ENCODE measurements at regions not wholly inside any gene's neighbourhood (a gene's known extent, or its start where the extent isn't known, plus 50 kb on each side); places are given as distances from the start of the nearest gene placed in this dataset.

- Histone ChIP-seq H3K36me3 (ENCODE audit: insufficient read depth, low read length) (no peaks in the 10 kb centered on the region), H3K9me2 (ENCODE audit: insufficient read depth, low read length) (no peaks in the 10 kb centered on the region), H3F3A (ENCODE audit: insufficient read depth, low read length, poor library complexity, severe bottlenecking) (no peaks in the 10 kb centered on the region), H3K27ac (ENCODE audit: low read length) (no peak overlapping the region), H3K4me2 (ENCODE audit: low read length) (no peak overlapping the region), H3K79me2 (replicated peaks; ENCODE audit: insufficient read depth, low read length) (no peaks in the 10 kb centered on the region), H3K9ac (ENCODE audit: low read length) (no peak overlapping the region), H2AFZ (ENCODE audit: low read depth, low read length) (no peak overlapping the region), H3K27me3 (ENCODE audit: insufficient read depth, low read depth, low read length) (no peaks in the 10 kb centered on the region), H3K9me3 (ENCODE audit: low read length) (no peaks in the 10 kb centered on the region), H3K4me3 (ENCODE audit: low read length) (no peak overlapping the region), H4K20me1 (ENCODE audit: insufficient read depth) (no peaks in the 10 kb centered on the region)
- no peak for TF ChIP-seq TAF1 (IDR thresholded peaks at IDR 0.05; ENCODE audit: low read depth)
- TF ChIP-seq RAD21 (conservative IDR thresholded peaks at IDR 0.05), result no peak
- TF ChIP-seq EZH2 (IDR thresholded peaks at IDR 0.05; ENCODE audit: borderline replicate concordance, insufficient read depth, low read length, poor library complexity, severe bottlenecking), result no peak
- TF ChIP-seq EP300 (conservative IDR thresholded peaks at IDR 0.05; ENCODE audit: poor library complexity, severe bottlenecking), result no peak
- no peak for TF ChIP-seq MXI1 (conservative IDR thresholded peaks at IDR 0.05; ENCODE audit: poor library complexity, severe bottlenecking)
- TF ChIP-seq SMC3 (conservative IDR thresholded peaks at IDR 0.05; ENCODE audit: poor library complexity), result no peak
- TF ChIP-seq REST (IDR thresholded peaks at IDR 0.05; ENCODE audit: borderline replicate concordance), result no peak
- TF ChIP-seq, protein P1, sequence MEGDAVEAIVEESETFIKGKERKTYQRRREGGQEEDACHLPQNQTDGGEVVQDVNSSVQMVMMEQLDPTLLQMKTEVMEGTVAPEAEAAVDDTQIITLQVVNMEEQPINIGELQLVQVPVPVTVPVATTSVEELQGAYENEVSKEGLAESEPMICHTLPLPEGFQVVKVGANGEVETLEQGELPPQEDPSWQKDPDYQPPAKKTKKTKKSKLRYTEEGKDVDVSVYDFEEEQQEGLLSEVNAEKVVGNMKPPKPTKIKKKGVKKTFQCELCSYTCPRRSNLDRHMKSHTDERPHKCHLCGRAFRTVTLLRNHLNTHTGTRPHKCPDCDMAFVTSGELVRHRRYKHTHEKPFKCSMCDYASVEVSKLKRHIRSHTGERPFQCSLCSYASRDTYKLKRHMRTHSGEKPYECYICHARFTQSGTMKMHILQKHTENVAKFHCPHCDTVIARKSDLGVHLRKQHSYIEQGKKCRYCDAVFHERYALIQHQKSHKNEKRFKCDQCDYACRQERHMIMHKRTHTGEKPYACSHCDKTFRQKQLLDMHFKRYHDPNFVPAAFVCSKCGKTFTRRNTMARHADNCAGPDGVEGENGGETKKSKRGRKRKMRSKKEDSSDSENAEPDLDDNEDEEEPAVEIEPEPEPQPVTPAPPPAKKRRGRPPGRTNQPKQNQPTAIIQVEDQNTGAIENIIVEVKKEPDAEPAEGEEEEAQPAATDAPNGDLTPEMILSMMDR (IDR thresholded peaks at IDR 0.05; ENCODE audit: poor library complexity, severe bottlenecking), result no peak
These were observed 168.6 kb upstream of the E2F8 start for GRCh38 chr11:19409307-19409706.

DNA sequence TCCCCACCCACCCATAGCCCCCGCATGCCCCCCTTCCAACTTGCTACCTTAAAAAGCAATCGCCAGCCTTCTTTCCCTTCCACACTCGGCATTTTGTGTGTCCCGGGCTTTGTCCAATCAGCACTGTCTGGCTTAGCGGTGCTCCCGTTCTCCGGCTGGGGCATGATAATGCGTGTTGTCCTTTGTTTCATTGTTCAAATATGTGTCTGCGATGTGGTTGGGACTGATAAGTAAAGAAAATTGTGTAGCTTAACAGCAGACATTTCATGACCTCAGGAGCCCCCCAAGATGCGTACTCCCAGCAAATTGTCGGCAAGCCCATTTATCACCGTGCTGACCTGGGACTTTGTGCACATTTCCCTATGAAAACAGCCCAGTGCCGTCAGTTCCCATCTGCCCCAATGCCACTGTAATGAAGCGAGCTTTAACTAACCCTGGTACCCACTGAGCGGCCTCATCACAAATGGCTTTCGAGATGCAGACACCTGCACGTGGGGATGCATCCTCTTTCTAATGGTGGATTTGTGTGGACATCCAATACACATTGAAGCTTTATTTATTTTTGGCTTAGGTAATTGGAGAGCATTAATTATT is 167.0 kb upstream of the E2F8 start:
- Histone ChIP-seq H3K79me2 (replicated peaks; ENCODE audit: insufficient read depth, low read length) (no peaks in the 10 kb centered on the region), H3F3A (ENCODE audit: insufficient read depth, low read length, poor library complexity, severe bottlenecking) (no peaks in the 10 kb centered on the region), H3K36me3 (ENCODE audit: insufficient read depth, low read length) (no peaks in the 10 kb centered on the region), H3K4me2 (ENCODE audit: low read length) (no peak overlapping the region), H3K27ac (ENCODE audit: low read length) (no peak overlapping the region), H4K20me1 (ENCODE audit: insufficient read depth) (no peaks in the 10 kb centered on the region), H3K27me3 (ENCODE audit: insufficient read depth, low read depth, low read length) (no peaks in the 10 kb centered on the region), H3K9me2 (ENCODE audit: insufficient read depth, low read length) (no peaks in the 10 kb centered on the region), H3K4me3 (ENCODE audit: low read length) (no peak overlapping the region), H3K9me3 (ENCODE audit: low read length) (no peaks in the 10 kb centered on the region), H2AFZ (ENCODE audit: low read depth, low read length) (no peak overlapping the region), H3K9ac (ENCODE audit: low read length) (no peak overlapping the region)
- TF ChIP-seq, protein P1 (IDR thresholded peaks at IDR 0.05; ENCODE audit: poor library complexity, severe bottlenecking), result no peak
- no peak for TF ChIP-seq TAF1 (IDR thresholded peaks at IDR 0.05; ENCODE audit: low read depth)
- TF ChIP-seq MXI1 (conservative IDR thresholded peaks at IDR 0.05; ENCODE audit: poor library complexity, severe bottlenecking), result no peak
- no peak for TF ChIP-seq EZH2 (IDR thresholded peaks at IDR 0.05; ENCODE audit: borderline replicate concordance, insufficient read depth, low read length, poor library complexity, severe bottlenecking)
- no peak for TF ChIP-seq EP300 (conservative IDR thresholded peaks at IDR 0.05; ENCODE audit: poor library complexity, severe bottlenecking)
- no peak for TF ChIP-seq SMC3 (conservative IDR thresholded peaks at IDR 0.05; ENCODE audit: poor library complexity)
- TF ChIP-seq POLR2AphosphoS5 (IDR thresholded peaks at IDR 0.05), result no peak
- no peak for TF ChIP-seq RAD21 (conservative IDR thresholded peaks at IDR 0.05)
- TF ChIP-seq REST (IDR thresholded peaks at IDR 0.05; ENCODE audit: borderline replicate concordance), result no peak

Measured in neural cell (in vitro differentiated cells).